HepG2 (cell line): ENCODE measurements at regions not wholly inside any gene's neighbourhood (a gene's known extent, or its start where the extent isn't known, plus 50 kb on each side); places are given as distances from the start of the nearest gene placed in this dataset.

ENCODE experiments used
- ATAC-seq: fragments of 200-7000 bp; cut with Tn5 transposase; 3 replicates; pipeline ENCODE4 v1.9.1; 2020; ENCODE audit warnings: mild to moderate bottlenecking, moderate library complexity
- BruUV-seq: library from RNA; stranded (reverse); fragments of 400-500 nt; replicated peaks from 2 replicates; lab custom pipeline; 2021; lab: Mats Ljungman, UMichigan
- CTCF ChIA-PET: fragments of 300-600 bp; formaldehyde crosslinking; extraction: SDS; loops from one replicate; lab custom pipeline; 2021; ENCODE audit warnings: low total read pairs, inconsistent platforms, low intra/inter-chr PET ratio; lab: Yijun Ruan, JAX
- POLR2A ChIA-PET: fragments of 350-600 bp; sonication (Branson Sonifier 250); formaldehyde crosslinking; loops from one replicate; lab custom pipeline; 2020; ENCODE audit warnings: antibody characterized with exemption, inconsistent platforms; lab: Yijun Ruan, JAX
- DNase-seq: peaks from one replicate; pipeline ENCODE4 v3.0.0-alpha.2; 2015; ENCODE audit warnings: low spot score
- FAIRE-seq: peaks from 3 replicates; lab custom pipeline; 2011; peaks lifted over from hg19 to GRCh38; lab: Jason Lieb, UNC
- H2AFZ ChIP-seq: one replicate; pipeline ENCODE4 v1.6.1; 2011; ENCODE audit warnings: low read length, inconsistent platforms
- H3K27ac ChIP-seq: fragments of 300-600 bp; 3 replicates; pipeline ENCODE4 v1.8.0; 2011; ENCODE audit warnings: mixed run types, mild to moderate bottlenecking, mixed read lengths, low read length, inconsistent platforms; ENCODE audit not compliant: insufficient read depth; ENCODE audit errors: extremely low read length
- H3K27me3 ChIP-seq, 2 experiments: fragments of 200-600 bp in 1 of 2; 2 replicates in 1 of 2; 3 replicates in 1 of 2; pipeline versions ENCODE4 v1.6.0 to v1.8.0; 2011; ENCODE audit warnings: low read length in 2 of 2, mild to moderate bottlenecking in 2 of 2, moderate library complexity in 2 of 2, inconsistent platforms in 1 of 2; ENCODE audit not compliant: insufficient read depth in 2 of 2, control insufficient read depth in 1 of 2
- H3K36me3 ChIP-seq, 2 experiments: fragments of 200-600 bp in 1 of 2; replicated peaks in 1 of 2; 2 replicates in 1 of 2; 3 replicates in 1 of 2; pipeline versions ENCODE4 v1.5.1 to v1.8.0; 2011; ENCODE audit warnings: low read length in 2 of 2, inconsistent platforms in 1 of 2; ENCODE audit not compliant: insufficient read depth in 2 of 2, control insufficient read depth in 1 of 2
- H3K4me1 ChIP-seq: 2 replicates; pipeline ENCODE4 v1.5.1; 2012; ENCODE audit warnings: low read length, inconsistent platforms; ENCODE audit not compliant: insufficient read depth
- H3K4me2 ChIP-seq: 2 replicates; pipeline ENCODE4 v1.6.0; 2011; ENCODE audit warnings: low read depth, low read length, inconsistent platforms
- H3K4me3 ChIP-seq, 3 experiments: fragments of 200-600 bp in 1 of 3; sonication (generic), shearing (Covaris generic) in 1 of 3; replicated peaks in 1 of 3; 2 replicates each; pipeline ENCODE4 v1.5.1; 2011 to 2016; ENCODE audit warnings: low read length in 3 of 3, inconsistent platforms in 2 of 3, low read depth in 2 of 3, mild to moderate bottlenecking in 2 of 3, control low read depth in 1 of 3, mixed read lengths in 1 of 3; ENCODE audit not compliant: insufficient read depth in 1 of 3
- H3K79me2 ChIP-seq: one replicate; pipeline ENCODE4 v1.6.1; 2011; ENCODE audit warnings: low read length, inconsistent platforms; ENCODE audit not compliant: insufficient read depth
- H3K9ac ChIP-seq: 2 replicates; pipeline ENCODE4 v1.6.0; 2011; ENCODE audit warnings: mild to moderate bottlenecking, low read depth, low read length, inconsistent platforms; ENCODE audit not compliant: insufficient read depth
- H3K9me3 ChIP-seq: 2 replicates; pipeline ENCODE4 v1.5.1; 2012; ENCODE audit warnings: mild to moderate bottlenecking, low read length
- H4K20me1 ChIP-seq: 2 replicates; pipeline ENCODE4 v1.6.0; 2011; ENCODE audit warnings: inconsistent platforms, mild to moderate bottlenecking, low read length, moderate library complexity; ENCODE audit not compliant: insufficient read depth
- CHCHD3 ChIP-seq: sonication (generic); formaldehyde crosslinking; IDR thresholded peaks from 2 replicates; pipeline ENCODE4 v1.8.0; 2022; ENCODE audit warnings: mild to moderate bottlenecking, missing genetic modification reagents, moderate library complexity
- FOXA1 ChIP-seq, 2 experiments: fragments of 450-650 bp in 1 of 2; sonication (generic) in 1 of 2; formaldehyde crosslinking in 1 of 2; IDR thresholded peaks; 2 replicates each; pipeline versions ENCODE4 v1.4.0 to v1.6.1; 2016 to 2020; ENCODE audit warnings: missing genetic modification reagents in 1 of 2
- GABPA ChIP-seq, 2 experiments: IDR thresholded peaks; 2 replicates each; pipeline ENCODE4 v1.6.1; 2011 to 2016; ENCODE audit warnings: low read depth in 2 of 2, low read length in 1 of 2, missing biosample characterization in 1 of 2, missing genetic modification characterization in 1 of 2
- HNRNPLL ChIP-seq: fragments of 200-400 bp; formaldehyde crosslinking; IDR thresholded peaks from 2 replicates; pipeline ENCODE4 v1.6.1; 2017; ENCODE audit warnings: mild to moderate bottlenecking, low read depth, low read length; ENCODE audit not compliant: poor library complexity, severe bottlenecking
- MYC ChIP-seq: sonication (generic); formaldehyde crosslinking; IDR thresholded peaks from 2 replicates; pipeline ENCODE4 v1.9.0; 2021; ENCODE audit warnings: missing genetic modification reagents, borderline replicate concordance
- PAF1 ChIP-seq: IDR thresholded peaks from 2 replicates; pipeline ENCODE4 v1.6.1; 2016; ENCODE audit warnings: missing genetic modification reagents, missing compliant biosample characterization
- SIN3A ChIP-seq: IDR thresholded peaks from 2 replicates; pipeline ENCODE4 v1.6.1; 2011; ENCODE audit warnings: low read depth, mild to moderate bottlenecking, control low read depth, low read length, borderline replicate concordance
- SYNCRIP ChIP-seq: fragments of 200-400 bp; formaldehyde crosslinking; IDR thresholded peaks from 2 replicates; pipeline ENCODE4 v1.6.1; 2018; ENCODE audit warnings: mild to moderate bottlenecking, low read depth, low read length; ENCODE audit not compliant: insufficient read depth
- TSC22D2 ChIP-seq: sonication (generic); formaldehyde crosslinking; IDR thresholded peaks from 2 replicates; pipeline ENCODE4 v1.5.1; 2020; ENCODE audit warnings: missing genetic modification reagents, mild to moderate bottlenecking, borderline replicate concordance
- ZNF432 ChIP-seq: sonication (generic); formaldehyde crosslinking; IDR thresholded peaks from 2 replicates; pipeline ENCODE4 v1.5.0; 2020; ENCODE audit warnings: missing genetic modification reagents, mild to moderate bottlenecking, borderline replicate concordance
- ZNF441 ChIP-seq: sonication (generic); formaldehyde crosslinking; IDR thresholded peaks from 2 replicates; pipeline ENCODE4 v1.7.0; 2021; ENCODE audit warnings: missing genetic modification reagents, borderline replicate concordance
- WGBS: methylation state at CpG from one replicate; pipeline ENCODE4 v1.1.6; 2017; ENCODE audit warnings: low lambda C conversion rate; 5-methylcytosine and 5-hydroxymethylcytosine counted together
- in situ Hi-C: cut with HindIII; loops from 2 replicates; pipeline ENCODE4 v1.10.0; 2017; ENCODE audit warnings: low pct_unique_long_range_greater_than_20kb; ENCODE audit not compliant: extremely low pct_ligation_motif_present
- intact Hi-C: fragments of 100-400 bp; cut with micrococcal nuclease; formaldehyde crosslinking; loops from one replicate; pipeline ENCODE4 v1.10.0; 2022; ENCODE audit not compliant: unreplicated experiment
- TF ChIP-seq, protein P1 (sequence below): IDR thresholded peaks from 2 replicates; pipeline ENCODE4 v1.6.1; 2016; ENCODE audit warnings: low read depth
- TF ChIP-seq, protein P2 (sequence below): sonication (generic); formaldehyde crosslinking; IDR thresholded peaks from 2 replicates; pipeline ENCODE4 v1.4.0; 2020; ENCODE audit warnings: missing genetic modification reagents
- TF ChIP-seq, protein P3 (sequence below): fragments of 450-650 bp; IDR thresholded peaks from 2 replicates; pipeline ENCODE4 v1.6.1; 2017

DNA sequence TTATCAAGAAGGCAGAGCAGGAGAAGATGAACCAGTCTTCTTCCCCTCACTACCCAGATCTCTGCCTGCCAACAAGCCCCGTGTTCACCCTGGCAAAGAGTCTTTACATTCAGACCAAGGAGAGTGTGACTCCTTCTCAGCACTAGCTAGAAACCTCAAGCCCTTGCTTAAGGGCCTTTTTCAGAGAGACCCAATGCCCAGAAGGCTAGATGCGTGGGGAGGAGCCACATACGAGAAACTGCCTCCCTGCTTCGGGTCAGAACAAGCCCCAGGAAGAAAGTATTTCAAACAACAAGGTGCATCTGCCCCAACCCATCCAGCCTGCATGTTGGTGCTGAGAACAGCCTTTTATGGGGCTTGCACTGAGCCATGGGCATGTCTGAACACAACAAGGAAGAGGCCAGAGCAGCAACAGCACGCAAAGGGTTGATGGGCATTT is 152.7 kb upstream of the CAMK1G start:
- in situ Hi-C loops, result no loop called here
- DNase-seq (no peak), FAIRE-seq (no peak), ATAC-seq (no peak)
- Histone ChIP-seq H4K20me1 (no peaks in the 10 kb centered on the region), H3K36me3 (no peaks in the 10 kb centered on the region), H3K9ac (no peak overlapping the region), H2AFZ (no peak overlapping the region), H3K9me3 (no peaks in the 10 kb centered on the region), H3K4me2 (no peak overlapping the region), H3K4me1 (no peaks in the 10 kb centered on the region), H3K79me2 (no peaks in the 10 kb centered on the region), H3K27ac (no peak overlapping the region), H3K27me3 (no peaks in the 10 kb centered on the region; a peak in 1 of 5 replicates), H3K4me3 (no peak overlapping the region)
- POLR2A ChIA-PET, result no interaction called here
- no TSS peak for BruUV-seq
- WGBS, result 5% methylated on average over 3 of the region's 5 CpGs
- intact Hi-C loops, result loop anchor here (10.0 kb wide), 1 partner anchor 226 kb away; no protein-coding TSS in a partner anchor
- CTCF ChIA-PET, result no interaction called here
- TF ChIP-seq PAF1 (CRISPR knock-in tag) (no peak), SYNCRIP (no peak), GABPA (IDR thresholded peaks at IDR 0.05; ENCODE audit: low read depth, low read length) (no peak), GABPA (CRISPR knock-in tag; IDR thresholded peaks at IDR 0.05; ENCODE audit: low read depth) (no peak), SIN3A (no peak), ZNF441 (no peak), ZNF432 (no peak)

DNA sequence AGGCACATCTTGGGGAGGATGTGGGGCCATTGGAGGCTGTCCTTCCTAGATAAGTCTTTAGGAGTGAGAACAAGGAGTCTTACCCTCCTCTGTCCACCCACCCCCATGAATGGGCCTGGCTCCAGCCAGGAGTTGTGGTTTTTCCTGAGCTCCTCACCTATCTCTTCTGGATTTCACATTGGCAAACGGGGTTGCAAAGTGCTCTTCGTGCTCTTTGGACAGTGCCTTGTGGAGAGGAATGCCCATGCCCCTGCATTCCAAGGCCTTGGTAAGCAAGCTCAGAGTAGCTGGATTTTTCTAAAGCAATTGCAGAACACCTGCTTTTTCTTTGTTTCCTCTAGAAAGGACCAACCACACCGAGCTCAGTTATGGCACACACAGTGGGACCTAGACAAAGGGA is 152.1 kb upstream of the CAMK1G start:
- Histone ChIP-seq H3K4me3 (no peak overlapping the region), H3K27me3 (no peaks in the 10 kb centered on the region; a peak in 1 of 5 replicates), H3K9me3 (no peaks in the 10 kb centered on the region), H3K4me1 (no peaks in the 10 kb centered on the region), H3K79me2 (no peaks in the 10 kb centered on the region), H3K36me3 (no peaks in the 10 kb centered on the region), H4K20me1 (no peaks in the 10 kb centered on the region), H2AFZ (no peak overlapping the region), H3K4me2 (no peak overlapping the region), H3K9ac (no peak overlapping the region), H3K27ac (no peak overlapping the region)
- ATAC-seq, result no peak
- CTCF ChIA-PET, result no interaction called here
- POLR2A ChIA-PET, result no interaction called here
- intact Hi-C loops, result loop anchor here (10.0 kb wide), 1 partner anchor 227 kb away; no protein-coding TSS in a partner anchor
- WGBS, result 0% methylated on average over 2 of the region's 3 CpGs
- BruUV-seq, result no TSS peak
- no peak for FAIRE-seq
- no peak for TF ChIP-seq HNRNPLL
- TF ChIP-seq, protein P1, sequence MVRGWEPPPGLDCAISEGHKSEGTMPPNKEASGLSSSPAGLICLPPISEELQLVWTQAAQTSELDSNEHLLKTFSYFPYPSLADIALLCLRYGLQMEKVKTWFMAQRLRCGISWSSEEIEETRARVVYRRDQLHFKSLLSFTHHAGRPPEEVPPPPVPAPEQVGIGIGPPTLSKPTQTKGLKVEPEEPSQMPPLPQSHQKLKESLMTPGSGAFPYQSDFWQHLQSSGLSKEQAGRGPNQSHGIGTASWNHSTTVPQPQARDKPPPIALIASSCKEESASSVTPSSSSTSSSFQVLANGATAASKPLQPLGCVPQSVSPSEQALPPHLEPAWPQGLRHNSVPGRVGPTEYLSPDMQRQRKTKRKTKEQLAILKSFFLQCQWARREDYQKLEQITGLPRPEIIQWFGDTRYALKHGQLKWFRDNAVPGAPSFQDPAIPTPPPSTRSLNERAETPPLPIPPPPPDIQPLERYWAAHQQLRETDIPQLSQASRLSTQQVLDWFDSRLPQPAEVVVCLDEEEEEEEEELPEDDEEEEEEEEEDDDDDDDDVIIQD (CRISPR knock-in tag), result no peak
- no peak for TF ChIP-seq TSC22D2
- no peak for TF ChIP-seq MYC (CRISPR knock-in tag)
- no peak for TF ChIP-seq FOXA1 (IDR thresholded peaks at IDR 0.05)
- TF ChIP-seq FOXA1 (CRISPR knock-in tag; IDR thresholded peaks at IDR 0.05), result no peak
- TF ChIP-seq, protein P2, sequence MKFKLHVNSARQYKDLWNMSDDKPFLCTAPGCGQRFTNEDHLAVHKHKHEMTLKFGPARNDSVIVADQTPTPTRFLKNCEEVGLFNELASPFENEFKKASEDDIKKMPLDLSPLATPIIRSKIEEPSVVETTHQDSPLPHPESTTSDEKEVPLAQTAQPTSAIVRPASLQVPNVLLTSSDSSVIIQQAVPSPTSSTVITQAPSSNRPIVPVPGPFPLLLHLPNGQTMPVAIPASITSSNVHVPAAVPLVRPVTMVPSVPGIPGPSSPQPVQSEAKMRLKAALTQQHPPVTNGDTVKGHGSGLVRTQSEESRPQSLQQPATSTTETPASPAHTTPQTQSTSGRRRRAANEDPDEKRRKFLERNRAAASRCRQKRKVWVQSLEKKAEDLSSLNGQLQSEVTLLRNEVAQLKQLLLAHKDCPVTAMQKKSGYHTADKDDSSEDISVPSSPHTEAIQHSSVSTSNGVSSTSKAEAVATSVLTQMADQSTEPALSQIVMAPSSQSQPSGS (CRISPR knock-in tag), result no peak
- no peak for TF ChIP-seq CHCHD3 (CRISPR knock-in tag)
- TF ChIP-seq, protein P3, sequence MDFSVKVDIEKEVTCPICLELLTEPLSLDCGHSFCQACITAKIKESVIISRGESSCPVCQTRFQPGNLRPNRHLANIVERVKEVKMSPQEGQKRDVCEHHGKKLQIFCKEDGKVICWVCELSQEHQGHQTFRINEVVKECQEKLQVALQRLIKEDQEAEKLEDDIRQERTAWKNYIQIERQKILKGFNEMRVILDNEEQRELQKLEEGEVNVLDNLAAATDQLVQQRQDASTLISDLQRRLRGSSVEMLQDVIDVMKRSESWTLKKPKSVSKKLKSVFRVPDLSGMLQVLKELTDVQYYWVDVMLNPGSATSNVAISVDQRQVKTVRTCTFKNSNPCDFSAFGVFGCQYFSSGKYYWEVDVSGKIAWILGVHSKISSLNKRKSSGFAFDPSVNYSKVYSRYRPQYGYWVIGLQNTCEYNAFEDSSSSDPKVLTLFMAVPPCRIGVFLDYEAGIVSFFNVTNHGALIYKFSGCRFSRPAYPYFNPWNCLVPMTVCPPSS, result no peak
- DNase-seq, result no peak
- in situ Hi-C loops, result no loop called here
